ENCODE measurements at regions not wholly inside any gene's neighbourhood (a gene's known extent, or its start where the extent isn't known, plus 50 kb on each side); places are given as distances from the start of the nearest gene placed in this dataset.
"Not testable (repeated sequence)": the region's sequence is repeated elsewhere in the genome, so short reads cannot be mapped to it uniquely, and the experiment has no call there.

- DNase-seq, result no peak
Observed at GRCh38 chr4:179663641-179664429, 2221.6 kb upstream of the AGA start.

- no peak for DNase-seq
Observed at GRCh38 chr4:179664430-179665027, 2222.3 kb upstream of the AGA start.

GRCh38 chr4:179666226-179666625, 2224.0 kb upstream of the AGA start:
- DNase-seq, result no peak

- no peak for DNase-seq
Observed at GRCh38 chr4:179671609-179672008, 2229.4 kb upstream of the AGA start.

GRCh38 chr4:179678093-179678814, 2236.0 kb upstream of the AGA start:
- DNase-seq, result no peak

DNA sequence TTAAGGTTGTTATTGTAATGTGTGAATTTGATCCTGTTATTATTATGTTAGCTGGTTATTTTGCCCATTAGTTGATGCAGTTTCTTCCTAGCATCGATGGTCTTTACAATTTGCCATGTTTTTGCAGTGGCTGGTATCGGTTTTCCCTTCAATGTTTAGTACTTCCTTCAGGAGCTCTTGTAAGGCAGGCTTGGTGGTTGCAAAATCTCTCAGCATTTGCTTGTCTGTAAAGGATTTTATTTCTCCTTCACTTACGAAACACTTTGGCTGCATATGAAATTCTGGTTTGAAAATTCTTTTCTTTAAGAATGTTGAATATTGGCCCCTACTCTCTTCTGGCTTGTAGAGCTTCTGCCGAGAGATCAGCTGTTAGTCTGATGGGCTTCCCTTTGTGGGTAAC, 2241.4 kb upstream of the AGA start:
- DNase-seq, result not testable (repeated sequence)

DNA sequence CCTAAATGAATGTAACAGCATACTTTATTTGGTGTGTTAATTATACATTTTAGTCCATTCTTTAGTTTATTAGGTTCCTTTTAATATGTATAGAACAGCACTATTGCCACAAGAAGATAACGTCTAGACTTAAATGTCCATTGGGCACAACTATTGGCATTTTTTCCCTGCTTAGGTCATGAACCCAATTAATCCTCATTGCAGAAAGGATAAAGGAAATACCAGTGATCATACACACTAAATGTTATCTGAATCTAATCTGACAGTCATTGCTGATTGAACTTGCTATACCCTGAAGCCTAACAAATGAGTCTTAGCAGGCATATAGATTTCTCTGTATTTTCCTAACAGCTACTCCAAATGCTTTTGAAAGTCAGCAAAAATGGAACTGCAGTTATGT, 2250.0 kb upstream of the AGA start:
- DNase-seq, result no peak

GRCh38 chr4:179695175-179695574, 2252.9 kb upstream of the AGA start:
- DNase-seq, result no peak

DNA sequence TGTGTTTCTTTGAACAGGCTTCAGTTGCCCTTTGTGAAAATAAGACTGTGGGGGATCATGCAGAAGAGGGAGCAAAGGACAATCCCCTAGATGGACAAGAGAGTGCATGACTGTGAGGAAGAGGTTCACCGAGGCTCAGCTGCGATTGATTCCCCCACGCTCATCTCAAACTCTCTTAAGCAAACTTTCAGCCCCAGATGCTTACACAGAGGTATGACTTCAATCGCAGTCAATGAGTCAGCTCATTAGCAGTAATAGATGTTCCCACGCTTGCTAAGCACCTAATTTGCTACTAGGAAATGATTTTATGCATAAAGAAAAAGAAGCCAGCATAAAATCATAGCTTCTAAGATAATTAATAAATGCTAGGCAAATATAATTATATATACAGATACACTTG, 2256.1 kb upstream of the AGA start:
- peak in 1 of 51 donors; percentile 11 for DNase-seq

- no peak for DNase-seq
Observed at GRCh38 chr4:179709961-179710624, 2267.9 kb upstream of the AGA start.

- DNase-seq, result no peak
Observed at GRCh38 chr4:179719766-179720450, 2277.7 kb upstream of the AGA start.

- DNase-seq, result not testable (repeated sequence)
Observed at GRCh38 chr4:179726491-179726890, 2284.3 kb upstream of the AGA start.

GRCh38 chr4:179728305-179728704, 2286.1 kb upstream of the AGA start:
- DNase-seq, result no peak

GRCh38 chr4:179736820-179737219, 2294.6 kb upstream of the AGA start:
- DNase-seq, result not testable (repeated sequence)

- DNase-seq, result no peak
Observed at GRCh38 chr4:179738822-179739221, 2296.6 kb upstream of the AGA start.

- DNase-seq, result no peak
Observed at GRCh38 chr4:179747218-179747910, 2305.1 kb upstream of the AGA start.

GRCh38 chr4:179748837-179749236, 2306.6 kb upstream of the AGA start:
- no peak for DNase-seq

DNA sequence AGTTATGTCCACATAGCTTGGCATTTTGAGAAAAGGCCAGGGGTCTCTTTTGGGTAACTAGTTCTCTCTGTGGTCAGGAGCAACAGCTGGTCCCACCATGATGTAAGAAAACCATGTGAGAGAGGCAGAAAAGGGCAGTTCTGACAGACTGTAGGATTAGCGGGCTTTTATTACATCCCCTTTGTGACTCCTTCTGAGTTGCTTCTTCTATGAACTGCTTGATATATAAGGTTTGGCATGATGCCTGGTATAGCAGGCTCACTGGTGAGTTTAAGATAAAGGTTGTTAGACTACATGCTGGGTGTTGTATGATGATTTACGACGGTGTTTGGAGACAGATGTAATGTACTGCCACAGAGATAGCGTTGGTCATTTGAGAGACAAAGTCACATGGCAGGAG, 2308.1 kb upstream of the AGA start:
- no peak for DNase-seq

- DNase-seq, result no peak
Observed at GRCh38 chr4:179751669-179752068, 2309.4 kb upstream of the AGA start.

DNA sequence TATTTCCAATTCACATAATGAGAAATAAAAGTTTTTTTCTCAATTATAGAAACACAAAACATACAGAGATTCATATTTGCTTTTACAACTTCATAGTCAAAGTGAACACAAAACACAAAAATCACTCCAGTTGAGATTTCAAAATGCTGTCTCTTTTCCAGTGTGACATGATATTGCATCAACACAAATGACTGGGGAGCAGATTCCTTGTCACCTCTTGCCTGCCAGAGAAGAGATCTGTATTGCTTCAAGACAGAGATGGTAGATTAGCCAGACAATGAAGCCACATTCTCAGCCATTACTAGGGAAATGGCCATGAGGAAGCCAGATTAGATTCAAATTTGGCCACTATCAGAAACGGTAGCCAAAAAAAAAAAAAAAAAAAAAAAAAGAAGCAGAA, 2313.1 kb upstream of the AGA start:
- DNase-seq, result no peak

- DNase-seq, result no peak
Observed at GRCh38 chr4:179757641-179758040, 2315.4 kb upstream of the AGA start.

Measured in hypothalamus (tissue), 51 donors.